ENCODE measurements at regions not wholly inside any gene's neighbourhood (a gene's known extent, or its start where the extent isn't known, plus 50 kb on each side); places are given as distances from the start of the nearest gene placed in this dataset.

DNA sequence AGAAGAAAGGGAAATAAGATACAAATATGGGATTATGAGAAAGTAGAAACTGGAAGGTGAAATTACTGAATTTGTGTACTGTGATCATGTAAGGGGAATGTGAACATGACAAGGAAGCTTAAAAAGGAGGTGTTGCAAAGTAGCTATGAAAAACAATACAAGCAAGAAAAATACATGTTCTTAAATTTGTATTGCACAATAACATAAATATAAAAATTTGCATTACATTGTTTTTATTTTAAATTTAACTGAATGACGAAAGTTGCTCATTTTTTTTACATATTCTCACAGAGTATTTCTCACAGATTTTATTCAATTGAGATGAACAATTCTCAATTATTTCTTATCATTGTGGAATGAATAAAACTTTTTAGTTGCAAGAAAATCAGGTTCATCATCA, 874.8 kb downstream of the AMY1C start:
- Histone ChIP-seq H3K9me3 (ENCODE audit: low read depth, low read length, poor library complexity, severe bottlenecking) (no peaks in the 10 kb centered on the region), H3K36me3 (ENCODE audit: insufficient read depth, low read length, poor library complexity, severe bottlenecking) (no peaks in the 10 kb centered on the region), H3K27me3 (replicated peaks; ENCODE audit: insufficient read depth, low read depth, low read length, poor library complexity) (no peaks in the 10 kb centered on the region), H3K4me3 (ENCODE audit: low read depth, low read length, poor library complexity, severe bottlenecking) (no peak overlapping the region), H3K4me1 (ENCODE audit: insufficient read depth, low read length, poor library complexity, severe bottlenecking) (no peaks in the 10 kb centered on the region), H3K27ac (ENCODE audit: low read depth, low read length, poor library complexity, severe bottlenecking) (no peak overlapping the region)
- TF ChIP-seq EZH2 (IDR thresholded peaks at IDR 0.05; ENCODE audit: borderline replicate concordance, low read depth, low read length, poor library complexity, severe bottlenecking) (no peak), CTCF (conservative IDR thresholded peaks at IDR 0.05; ENCODE audit: low read depth, low read length) (no peak)
- DNase-seq (ENCODE audit: low spot score) = no peak
- ChIA-PET CTCF (no interaction called here), POLR2A (ENCODE audit: low non-redundant PET) (no interaction called here)
- no TSS peak for BruUV-seq (replicated peaks)
- intact Hi-C loops (cut with micrococcal nuclease; ENCODE audit: unreplicated experiment) = no loop called here

DNA sequence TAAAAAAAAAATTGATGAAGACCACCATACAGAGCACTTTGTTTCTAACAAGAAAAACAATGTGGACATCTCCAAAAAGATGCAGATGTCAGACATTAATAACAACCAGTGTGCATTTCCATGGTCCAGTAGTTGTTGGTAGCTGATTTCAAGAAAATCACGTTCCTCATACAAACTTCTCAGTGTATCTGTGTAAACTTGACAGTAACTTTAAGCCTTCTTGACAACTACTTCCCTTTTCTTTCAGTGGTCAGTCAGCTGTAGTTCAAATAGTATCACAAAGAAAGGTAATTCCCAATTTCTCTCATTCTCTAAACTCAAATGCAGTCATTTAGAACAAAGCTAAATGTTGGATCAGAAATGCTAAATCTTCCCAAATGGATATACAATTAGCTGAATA, 879.9 kb downstream of the AMY1C start:
- TF ChIP-seq EZH2 (IDR thresholded peaks at IDR 0.05; ENCODE audit: borderline replicate concordance, low read depth, low read length, poor library complexity, severe bottlenecking) (no peak), CTCF (conservative IDR thresholded peaks at IDR 0.05; ENCODE audit: low read depth, low read length) (no peak)
- intact Hi-C loops (cut with micrococcal nuclease; ENCODE audit: unreplicated experiment) = no loop called here
- Histone ChIP-seq H3K27me3 (replicated peaks; ENCODE audit: insufficient read depth, low read depth, low read length, poor library complexity) (no peaks in the 10 kb centered on the region), H3K4me1 (ENCODE audit: insufficient read depth, low read length, poor library complexity, severe bottlenecking) (no peaks in the 10 kb centered on the region), H3K27ac (ENCODE audit: low read depth, low read length, poor library complexity, severe bottlenecking) (no peak overlapping the region), H3K36me3 (ENCODE audit: insufficient read depth, low read length, poor library complexity, severe bottlenecking) (no peaks in the 10 kb centered on the region), H3K4me3 (ENCODE audit: low read depth, low read length, poor library complexity, severe bottlenecking) (no peak overlapping the region), H3K9me3 (ENCODE audit: low read depth, low read length, poor library complexity, severe bottlenecking) (no peaks in the 10 kb centered on the region)
- ChIA-PET CTCF (no interaction called here), POLR2A (ENCODE audit: low non-redundant PET) (no interaction called here)
- no TSS peak for BruUV-seq (replicated peaks)
- no peak for DNase-seq (ENCODE audit: low spot score)

DNA sequence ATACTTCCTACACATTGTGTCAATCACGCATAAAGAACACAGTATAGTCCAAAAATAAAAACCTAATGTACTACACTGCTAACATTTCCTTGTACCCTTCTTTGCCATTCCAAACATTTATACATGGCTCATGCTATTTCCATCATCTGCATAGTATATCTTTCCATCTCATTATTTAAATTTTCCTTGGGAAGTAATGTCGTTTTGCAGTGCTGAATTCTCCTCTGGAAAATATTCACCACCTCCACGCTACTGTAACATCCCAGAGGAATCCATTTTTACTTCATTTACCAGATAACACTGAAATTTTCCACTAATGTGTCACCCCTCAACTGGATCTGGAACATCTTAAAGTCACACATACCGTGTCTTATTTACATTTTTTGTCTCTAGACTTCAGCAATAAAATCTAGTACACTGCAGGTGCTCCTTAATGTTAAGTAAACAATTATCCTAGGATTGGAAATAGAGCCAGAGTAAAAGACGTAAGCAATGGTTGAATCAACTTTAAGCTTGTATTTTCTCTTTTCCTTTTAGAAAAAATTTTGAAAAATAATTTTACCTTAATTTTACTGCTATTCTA, 881.0 kb downstream of the AMY1C start:
- no peak overlapping the region for H3K27ac ChIP-seq (ENCODE audit: low read depth, low read length, poor library complexity, severe bottlenecking)
- no peaks in the 10 kb centered on the region for H3K36me3 ChIP-seq (ENCODE audit: insufficient read depth, low read length, poor library complexity, severe bottlenecking)
- ChIA-PET CTCF (no interaction called here), POLR2A (ENCODE audit: low non-redundant PET) (no interaction called here)
- DNase-seq (ENCODE audit: low spot score) = no peak
- H3K27me3 ChIP-seq (replicated peaks; ENCODE audit: insufficient read depth, low read depth, low read length, poor library complexity) = no peaks in the 10 kb centered on the region
- TF ChIP-seq CTCF (conservative IDR thresholded peaks at IDR 0.05; ENCODE audit: low read depth, low read length) (no peak), EZH2 (IDR thresholded peaks at IDR 0.05; ENCODE audit: borderline replicate concordance, low read depth, low read length, poor library complexity, severe bottlenecking) (no peak)
- H3K4me3 ChIP-seq (ENCODE audit: low read depth, low read length, poor library complexity, severe bottlenecking) = no peak overlapping the region
- H3K4me1 ChIP-seq (ENCODE audit: insufficient read depth, low read length, poor library complexity, severe bottlenecking) = no peaks in the 10 kb centered on the region
- intact Hi-C loops (cut with micrococcal nuclease; ENCODE audit: unreplicated experiment) = no loop called here
- no TSS peak for BruUV-seq (replicated peaks)
- no peaks in the 10 kb centered on the region for H3K9me3 ChIP-seq (ENCODE audit: low read depth, low read length, poor library complexity, severe bottlenecking)

Measured in A673 (cell line).